GM12878 (cell line): ENCODE measurements at regions not wholly inside any gene's neighbourhood (a gene's known extent, or its start where the extent isn't known, plus 50 kb on each side); places are given as distances from the start of the nearest gene placed in this dataset.

Experiments
- ATAC-seq: fragments of 200-7000 bp; cut with Tn5 transposase; 3 replicates; pipeline ENCODE4 v1.9.1; 2020; ENCODE audit warnings: mild to moderate bottlenecking, moderate library complexity
- BruUV-seq: library from RNA; stranded (reverse); fragments of 400-500 nt; replicated peaks from 2 replicates; lab custom pipeline; 2021; lab: Mats Ljungman, UMichigan
- CTCF ChIA-PET: fragments of 300-600 bp; sonication (Branson Sonifier 250); formaldehyde crosslinking; extraction: SDS; loops from one replicate; lab custom pipeline; 2021; ENCODE audit warnings: inconsistent platforms; lab: Yijun Ruan, JAX
- POLR2A ChIA-PET: fragments of 350-600 bp; formaldehyde crosslinking; extraction: SDS; loops from one replicate; lab custom pipeline; 2021; ENCODE audit warnings: inconsistent platforms; lab: Charles Lee
- RAD21 ChIA-PET: fragments of 300-600 bp; sonication (Branson Sonifier 250); formaldehyde crosslinking; loops from one replicate; lab custom pipeline; 2023; ENCODE audit warnings: antibody characterized with exemption; ENCODE audit not compliant: unreplicated experiment; lab: Charles Lee
- SMC1A ChIA-PET: fragments of 300-600 bp; sonication (Branson Sonifier 250); formaldehyde crosslinking; loops from one replicate; lab custom pipeline; 2023; ENCODE audit not compliant: unreplicated experiment, uncharacterized antibody; lab: Charles Lee
- DNase-seq: peaks from one replicate; pipeline ENCODE4 v3.0.0-alpha.2; 2011; ENCODE audit warnings: low read depth, low spot score
- FAIRE-seq: peaks from 3 replicates; lab custom pipeline; 2011; peaks lifted over from hg19 to GRCh38; lab: Jason Lieb, UNC
- H2AFZ ChIP-seq: 2 replicates; pipeline ENCODE4 v1.6.0; 2011; ENCODE audit warnings: low read depth, low read length, control low read depth; ENCODE audit not compliant: control insufficient read depth
- H3K27ac ChIP-seq: 2 replicates; pipeline ENCODE4 v1.5.1; 2011; ENCODE audit warnings: control low read depth; ENCODE audit not compliant: control insufficient read depth, insufficient read depth
- H3K27me3 ChIP-seq, 2 experiments: replicated peaks in 1 of 2; 2 replicates each; pipeline versions ENCODE4 v1.6.0 to v1.6.1; 2011; ENCODE audit warnings: low read length in 1 of 2; ENCODE audit not compliant: control insufficient read depth in 2 of 2, insufficient read depth in 2 of 2
- H3K36me3 ChIP-seq, 2 experiments: 2 replicates each; pipeline ENCODE4 v1.5.1; 2011; ENCODE audit warnings: low read length in 1 of 2; ENCODE audit not compliant: control insufficient read depth in 2 of 2, insufficient read depth in 2 of 2
- H3K4me1 ChIP-seq: 2 replicates; pipeline ENCODE4 v1.6.1; 2011; ENCODE audit warnings: mild to moderate bottlenecking, low read length, moderate library complexity, mixed read lengths; ENCODE audit not compliant: control insufficient read depth, insufficient read depth
- H3K4me2 ChIP-seq: 2 replicates; pipeline ENCODE4 v1.6.0; 2011; ENCODE audit warnings: control low read depth; ENCODE audit not compliant: control insufficient read depth, insufficient read depth
- H3K4me3 ChIP-seq: fragments of 200-600 bp; sonication (generic); 2 replicates; pipeline ENCODE4 v1.5.1; 2016
- H3K79me2 ChIP-seq: 2 replicates; pipeline ENCODE4 v1.6.0; 2011; ENCODE audit warnings: low read length; ENCODE audit not compliant: control insufficient read depth, insufficient read depth
- H3K9ac ChIP-seq: 2 replicates; pipeline ENCODE4 v1.8.0; 2011; ENCODE audit warnings: low read length, control low read depth, mixed read lengths; ENCODE audit not compliant: control insufficient read depth, insufficient read depth
- H3K9me3 ChIP-seq: replicated peaks from 3 replicates; pipeline ENCODE4 v1.5.1; 2011; ENCODE audit warnings: mild to moderate bottlenecking, low read length; ENCODE audit not compliant: control insufficient read depth, insufficient read depth
- H4K20me1 ChIP-seq: 2 replicates; pipeline ENCODE4 v1.6.0; 2011; ENCODE audit not compliant: control insufficient read depth, insufficient read depth
- IKZF2 ChIP-seq, 2 experiments: fragments of 450-650 bp; IDR thresholded peaks; 2 replicates each; pipeline ENCODE4 v1.6.1; 2017; ENCODE audit warnings: mild to moderate bottlenecking in 2 of 2, moderate library complexity in 2 of 2
- KDM1A ChIP-seq: fragments of 200-600 bp; sonication (generic); IDR thresholded peaks from 2 replicates; pipeline ENCODE4 v1.6.1; 2016; ENCODE audit warnings: borderline replicate concordance
- MTA3 ChIP-seq: IDR thresholded peaks from 2 replicates; pipeline ENCODE4 v1.6.1; 2012; ENCODE audit warnings: low read length, inconsistent platforms, borderline replicate concordance
- NFIC ChIP-seq: IDR thresholded peaks from 2 replicates; pipeline ENCODE4 v1.6.1; 2012; ENCODE audit warnings: low read depth, mild to moderate bottlenecking, inconsistent platforms, low read length, moderate library complexity
- POLR2AphosphoS2 ChIP-seq: IDR thresholded peaks from 2 replicates; pipeline ENCODE4 v1.6.1; 2011; ENCODE audit warnings: low read depth, mild to moderate bottlenecking, low read length, improper control_type of control experiment, moderate library complexity
- RAD21 ChIP-seq: IDR thresholded peaks from 2 replicates; pipeline ENCODE4 v1.6.1; 2011; ENCODE audit warnings: mild to moderate bottlenecking, low read depth, low read length, moderate library complexity; ENCODE audit not compliant: insufficient read depth
- RUNX3 ChIP-seq: IDR thresholded peaks from 2 replicates; pipeline ENCODE4 v1.6.1; 2012; ENCODE audit warnings: low read length, inconsistent platforms
- STAT1 ChIP-seq: fragments of 450-650 bp; conservative IDR thresholded peaks from 2 replicates; pipeline ENCODE4 v1.6.1; 2014; ENCODE audit warnings: antibody characterized with exemption, mild to moderate bottlenecking
- ZNF217 ChIP-seq: fragments of 450-650 bp; IDR thresholded peaks from 2 replicates; pipeline ENCODE4 v1.6.1; 2017; ENCODE audit warnings: antibody characterized with exemption, mild to moderate bottlenecking
- WGBS: methylation state at CpG from one replicate; pipeline ENCODE4 v1.1.6; 2016; ENCODE audit warnings: low lambda C conversion rate; ENCODE audit not compliant: insufficient replicate concordance, insufficient coverage; ENCODE audit errors: missing lambda C conversion rate; 5-methylcytosine and 5-hydroxymethylcytosine counted together
- in situ Hi-C: fragments of 300-500 bp; cut with MboI; formaldehyde crosslinking; loops from 9 replicates; pipeline ENCODE4 v1.14.3; 2018; ENCODE audit warnings: mixed read lengths
- intact Hi-C: fragments of 100-400 bp; cut with micrococcal nuclease; formaldehyde crosslinking; loops from one replicate; pipeline ENCODE4 v1.14.2; 2022; ENCODE audit not compliant: unreplicated experiment
- TF ChIP-seq, protein P1 (sequence below), 3 experiments: IDR thresholded peaks in 2 of 3; conservative IDR thresholded peaks in 1 of 3; 2 replicates each; pipeline ENCODE4 v1.5.1; 2011; ENCODE audit warnings: low read depth in 3 of 3, low read length in 3 of 3, mild to moderate bottlenecking in 3 of 3, control low read depth in 2 of 3, moderate library complexity in 2 of 3, inconsistent platforms in 1 of 3, mixed read lengths in 1 of 3; ENCODE audit not compliant: control insufficient read depth in 2 of 3, insufficient read depth in 1 of 3; ENCODE audit errors: extremely low read depth in 1 of 3
- TF ChIP-seq, protein P2 (sequence below): fragments of 150-350 bp; IDR thresholded peaks from 2 replicates; pipeline ENCODE4 v1.6.1; 2014; ENCODE audit warnings: mild to moderate bottlenecking, low read depth, low read length

GRCh38 chr4:36824682-36825081 is 419.9 kb upstream of the NWD2 start:
- no peaks in the 10 kb centered on the region for H3K9me3 ChIP-seq
- ChIA-PET RAD21 (interaction anchor here (1.4 to 1.7 kb wide), 2 partner anchors 9 to 272 kb away, joined by 4 to 5 read pairs; no protein-coding TSS in a partner anchor), POLR2A (no interaction called here), CTCF (interaction anchor here (1.2 to 1.8 kb wide), 2 partner anchors 9 to 50 kb away, joined by 3 to 5 read pairs; no protein-coding TSS in a partner anchor), SMC1A (interaction anchor here (0.9 to 1.7 kb wide), 3 partner anchors 9 to 276 kb away, joined by 3 to 7 read pairs (median 3); no protein-coding TSS in a partner anchor)
- WGBS = 4% methylated on average over 3 of the region's 3 CpGs
- in situ Hi-C loops (no loop called here), intact Hi-C loops (no loop called here)
- no peak overlapping the region for H3K4me2 ChIP-seq
- H3K27me3 ChIP-seq = no peaks in the 10 kb centered on the region
- no peaks in the 10 kb centered on the region for H3K4me1 ChIP-seq
- FAIRE-seq (no peak), ATAC-seq (peak; percentile 16; the same call in 2 of the 3 replicates), DNase-seq (no peak)
- H2AFZ ChIP-seq = no peak overlapping the region
- TF ChIP-seq RAD21 (peak; percentile 46; the same call in 1 of the 2 replicates), ZNF217 (no peak), KDM1A (no peak), RUNX3 (no peak), STAT1 (no peak), POLR2AphosphoS2 (no peak), NFIC (no peak), IKZF2 (IDR thresholded peaks at IDR 0.05) (no peak), MTA3 (no peak)
- TF ChIP-seq, protein P1, sequence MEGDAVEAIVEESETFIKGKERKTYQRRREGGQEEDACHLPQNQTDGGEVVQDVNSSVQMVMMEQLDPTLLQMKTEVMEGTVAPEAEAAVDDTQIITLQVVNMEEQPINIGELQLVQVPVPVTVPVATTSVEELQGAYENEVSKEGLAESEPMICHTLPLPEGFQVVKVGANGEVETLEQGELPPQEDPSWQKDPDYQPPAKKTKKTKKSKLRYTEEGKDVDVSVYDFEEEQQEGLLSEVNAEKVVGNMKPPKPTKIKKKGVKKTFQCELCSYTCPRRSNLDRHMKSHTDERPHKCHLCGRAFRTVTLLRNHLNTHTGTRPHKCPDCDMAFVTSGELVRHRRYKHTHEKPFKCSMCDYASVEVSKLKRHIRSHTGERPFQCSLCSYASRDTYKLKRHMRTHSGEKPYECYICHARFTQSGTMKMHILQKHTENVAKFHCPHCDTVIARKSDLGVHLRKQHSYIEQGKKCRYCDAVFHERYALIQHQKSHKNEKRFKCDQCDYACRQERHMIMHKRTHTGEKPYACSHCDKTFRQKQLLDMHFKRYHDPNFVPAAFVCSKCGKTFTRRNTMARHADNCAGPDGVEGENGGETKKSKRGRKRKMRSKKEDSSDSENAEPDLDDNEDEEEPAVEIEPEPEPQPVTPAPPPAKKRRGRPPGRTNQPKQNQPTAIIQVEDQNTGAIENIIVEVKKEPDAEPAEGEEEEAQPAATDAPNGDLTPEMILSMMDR (IDR thresholded peaks at IDR 0.05 in 2 of 3, conservative IDR thresholded peaks at IDR 0.05 in 1 of 3; ENCODE audit: control insufficient read depth in 2 of 3, extremely low read depth in 1 of 3, insufficient read depth in 1 of 3, low read depth in 3 of 3, low read length in 3 of 3) = peak; percentile 7 to 28 (median 17); a peak in 1 of 6 replicates
- TF ChIP-seq, protein P2, sequence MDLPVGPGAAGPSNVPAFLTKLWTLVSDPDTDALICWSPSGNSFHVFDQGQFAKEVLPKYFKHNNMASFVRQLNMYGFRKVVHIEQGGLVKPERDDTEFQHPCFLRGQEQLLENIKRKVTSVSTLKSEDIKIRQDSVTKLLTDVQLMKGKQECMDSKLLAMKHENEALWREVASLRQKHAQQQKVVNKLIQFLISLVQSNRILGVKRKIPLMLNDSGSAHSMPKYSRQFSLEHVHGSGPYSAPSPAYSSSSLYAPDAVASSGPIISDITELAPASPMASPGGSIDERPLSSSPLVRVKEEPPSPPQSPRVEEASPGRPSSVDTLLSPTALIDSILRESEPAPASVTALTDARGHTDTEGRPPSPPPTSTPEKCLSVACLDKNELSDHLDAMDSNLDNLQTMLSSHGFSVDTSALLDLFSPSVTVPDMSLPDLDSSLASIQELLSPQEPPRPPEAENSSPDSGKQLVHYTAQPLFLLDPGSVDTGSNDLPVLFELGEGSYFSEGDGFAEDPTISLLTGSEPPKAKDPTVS = no peak
- H3K9ac ChIP-seq = no peak overlapping the region
- H3K27ac ChIP-seq = no peak overlapping the region
- H3K4me3 ChIP-seq = no peak overlapping the region
- H4K20me1 ChIP-seq = no peaks in the 10 kb centered on the region
- no TSS peak for BruUV-seq
- no peaks in the 10 kb centered on the region for H3K36me3 ChIP-seq
- no peaks in the 10 kb centered on the region for H3K79me2 ChIP-seq
